GM12892 (cell line): ENCODE measurements at regions not wholly inside any gene's neighbourhood (a gene's known extent, or its start where the extent isn't known, plus 50 kb on each side); places are given as distances from the start of the nearest gene placed in this dataset.
"Not testable (repeated sequence)": the region's sequence is repeated elsewhere in the genome, so short reads cannot be mapped to it uniquely, and the experiment has no call there.

Experiments
- POLR2AphosphoS5 ChIP-seq: IDR thresholded peaks from 2 replicates; pipeline ENCODE4 v1.6.1; 2011; ENCODE audit warnings: low read depth, low read length, control low read depth
- TAF1 ChIP-seq: IDR thresholded peaks from 2 replicates; pipeline ENCODE4 v1.6.1; 2011; ENCODE audit warnings: low read depth, mild to moderate bottlenecking, control low read depth, low read length, borderline replicate concordance

DNA sequence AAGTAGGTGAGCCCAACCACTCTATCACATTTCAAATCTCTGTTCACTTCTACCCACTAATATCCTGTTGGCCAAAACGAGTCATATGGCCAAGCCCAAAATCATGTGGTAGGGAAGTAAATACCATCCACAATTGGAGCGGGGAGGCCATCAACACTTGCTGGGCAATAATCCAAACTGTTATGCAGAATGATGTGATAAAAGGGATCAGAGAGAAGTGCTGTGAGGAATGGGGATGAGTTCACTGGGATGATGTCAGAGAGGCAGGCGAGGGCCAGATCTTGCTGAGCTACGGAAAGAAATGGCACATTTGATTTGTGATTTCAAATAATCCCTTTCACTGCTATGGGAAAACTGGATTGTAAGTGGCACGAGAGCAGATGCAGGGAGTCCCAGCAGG, 188.4 kb downstream of the NPIPA8 start:
- not testable (repeated sequence) for TF ChIP-seq TAF1, POLR2AphosphoS5
